Activated T-helper 9 cell treated with anti-CD3 and anti-CD28 coated beads, Interleukin-2, amount 50 U/mL, for 16 hours (primary cell): ENCODE measurements at regions not wholly inside any gene's neighbourhood (a gene's known extent, or its start where the extent isn't known, plus 50 kb on each side); places are given as distances from the start of the nearest gene placed in this dataset.
"Not testable (repeated sequence)": the region's sequence is repeated elsewhere in the genome, so short reads cannot be mapped to it uniquely, and the experiment has no call there.

Source experiments
- DNase-seq: peaks from one replicate; pipeline ENCODE4 v3.0.0-alpha.2; 2020; ENCODE audit warnings: low read depth

DNA sequence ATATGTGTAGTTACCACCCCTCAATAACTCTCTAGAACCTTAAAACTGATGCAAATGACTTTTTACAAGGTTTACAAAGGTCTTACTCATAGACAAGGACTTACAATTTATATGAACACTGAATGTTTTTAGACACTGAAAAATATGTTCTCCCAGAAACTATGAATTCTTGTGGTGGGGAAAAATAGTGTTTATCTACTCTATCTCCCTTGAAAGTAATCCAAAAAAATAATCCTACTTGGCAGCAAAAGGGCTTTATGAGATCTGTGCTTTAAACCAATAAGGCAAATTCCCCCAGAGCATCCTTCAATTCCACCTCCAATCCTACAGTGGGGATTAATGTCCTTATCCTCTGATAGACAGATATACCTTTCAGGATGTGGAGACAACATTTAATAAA lies 1984.1 kb upstream of the RAG2 start:
- no peak for DNase-seq

DNA sequence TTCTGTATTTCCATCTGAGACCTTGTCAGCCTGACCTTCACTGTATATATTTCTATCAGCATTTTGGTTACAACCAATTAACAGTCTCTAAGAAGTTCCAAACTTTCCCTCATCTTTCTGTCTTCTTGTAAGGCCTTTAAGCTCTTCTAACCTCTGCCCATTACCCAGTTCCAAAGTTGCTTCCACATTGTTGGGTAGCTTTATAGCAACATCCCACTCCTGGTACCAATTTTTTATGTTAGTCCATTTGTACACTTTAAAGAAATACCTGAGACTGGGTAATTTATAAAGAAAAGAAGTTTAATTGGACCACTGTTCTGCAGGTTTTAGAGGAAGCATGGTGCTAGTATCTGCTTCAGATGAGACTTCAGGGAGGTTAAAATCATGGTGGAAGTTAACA lies 1979.7 kb upstream of the RAG2 start:
- DNase-seq: no peak

DNA sequence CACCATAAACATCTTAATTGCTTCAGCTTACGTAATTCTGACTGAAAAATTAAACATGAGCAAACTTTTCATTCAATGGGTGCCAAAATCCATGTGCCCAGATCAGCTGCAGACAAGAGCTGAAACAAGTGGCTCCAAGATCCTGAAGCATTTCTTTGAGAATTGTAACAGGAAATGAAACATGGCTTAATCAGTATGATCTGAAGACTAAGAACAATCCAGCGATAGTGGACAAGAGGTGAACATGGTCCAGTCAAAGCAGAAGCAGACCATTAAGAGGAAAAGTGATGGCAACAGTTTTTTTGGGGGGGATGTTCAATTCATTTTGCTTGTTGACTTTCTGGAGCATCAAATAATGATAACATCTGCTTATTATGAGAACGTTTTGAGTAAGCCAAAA lies 1964.5 kb upstream of the RAG2 start:
- no peak for DNase-seq

DNA sequence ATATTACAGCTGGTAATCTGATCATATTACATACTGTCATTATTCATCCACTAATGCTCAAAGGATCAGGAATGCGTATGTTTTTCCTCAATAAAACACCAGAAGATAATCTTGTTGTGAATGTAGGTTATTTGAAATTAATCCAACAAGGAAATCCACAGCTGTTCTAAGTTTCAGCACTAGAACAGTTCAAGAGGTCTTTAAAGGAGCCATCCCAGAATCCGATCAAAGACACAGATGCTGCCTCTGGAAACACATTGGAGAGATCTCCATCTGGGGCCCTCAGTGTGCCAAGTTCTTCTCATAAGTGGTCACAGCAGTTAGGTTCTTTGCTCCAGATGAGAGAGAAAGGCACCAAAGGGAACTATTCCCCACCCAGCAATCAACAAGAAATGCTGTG lies 1955.1 kb upstream of the RAG2 start:
- no peak for DNase-seq

DNA sequence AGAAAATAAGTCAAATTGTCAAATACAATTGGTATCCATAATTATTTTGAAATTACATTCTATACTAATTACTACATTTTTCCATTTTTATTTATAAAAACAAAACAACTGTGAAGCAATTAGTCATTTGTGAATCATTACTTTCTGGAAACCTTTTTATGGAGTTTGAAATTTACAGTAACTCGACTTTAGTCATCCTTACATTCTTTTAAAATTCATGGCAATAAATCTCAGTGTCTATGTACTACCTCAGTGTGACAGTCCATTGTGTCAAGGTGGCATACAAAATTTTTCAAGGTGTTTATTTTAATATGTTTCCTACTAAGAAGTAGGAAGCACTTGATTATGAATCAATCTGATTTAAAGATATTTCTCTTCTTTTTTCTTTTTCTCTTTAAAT lies 1949.4 kb upstream of the RAG2 start:
- DNase-seq: no peak

DNA sequence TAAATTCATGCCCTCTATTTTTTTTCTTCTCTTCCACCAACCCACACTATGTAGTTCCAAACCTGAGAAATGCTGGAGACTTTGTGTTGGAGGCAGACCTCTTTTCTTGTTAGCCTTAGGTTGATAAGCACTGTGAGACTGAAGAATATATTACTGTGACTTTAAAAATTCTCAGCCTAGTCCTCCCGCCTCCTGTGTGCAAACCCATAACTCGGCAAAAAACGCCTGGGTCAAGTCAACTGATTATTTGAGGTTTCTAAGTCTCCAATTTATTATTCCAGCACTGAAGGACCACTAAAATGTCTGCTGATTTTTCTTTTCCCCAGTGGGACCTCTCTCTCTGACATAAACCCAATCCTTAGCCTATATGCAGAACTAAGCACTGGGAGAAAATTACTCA lies 1946.0 kb upstream of the RAG2 start:
- DNase-seq: no peak

DNA sequence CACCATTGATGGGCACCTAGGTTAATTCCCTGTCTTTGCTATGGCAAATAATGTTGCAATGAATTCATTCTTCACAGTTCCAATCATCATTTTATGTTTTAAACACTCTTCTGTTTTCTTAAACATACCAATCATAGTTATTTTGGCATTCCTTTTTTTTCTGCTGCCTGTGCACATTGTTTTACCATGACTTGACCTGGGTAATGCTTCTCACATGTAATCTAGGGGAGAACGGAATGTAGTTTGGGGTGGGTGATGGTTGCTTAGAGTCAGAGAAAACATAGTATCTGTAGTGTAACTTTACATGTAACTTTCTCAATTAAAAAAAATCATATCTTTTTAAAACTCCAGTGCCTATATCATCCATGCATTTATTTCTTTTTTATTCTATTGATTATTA lies 1945.3 kb upstream of the RAG2 start:
- no peak for DNase-seq

DNA sequence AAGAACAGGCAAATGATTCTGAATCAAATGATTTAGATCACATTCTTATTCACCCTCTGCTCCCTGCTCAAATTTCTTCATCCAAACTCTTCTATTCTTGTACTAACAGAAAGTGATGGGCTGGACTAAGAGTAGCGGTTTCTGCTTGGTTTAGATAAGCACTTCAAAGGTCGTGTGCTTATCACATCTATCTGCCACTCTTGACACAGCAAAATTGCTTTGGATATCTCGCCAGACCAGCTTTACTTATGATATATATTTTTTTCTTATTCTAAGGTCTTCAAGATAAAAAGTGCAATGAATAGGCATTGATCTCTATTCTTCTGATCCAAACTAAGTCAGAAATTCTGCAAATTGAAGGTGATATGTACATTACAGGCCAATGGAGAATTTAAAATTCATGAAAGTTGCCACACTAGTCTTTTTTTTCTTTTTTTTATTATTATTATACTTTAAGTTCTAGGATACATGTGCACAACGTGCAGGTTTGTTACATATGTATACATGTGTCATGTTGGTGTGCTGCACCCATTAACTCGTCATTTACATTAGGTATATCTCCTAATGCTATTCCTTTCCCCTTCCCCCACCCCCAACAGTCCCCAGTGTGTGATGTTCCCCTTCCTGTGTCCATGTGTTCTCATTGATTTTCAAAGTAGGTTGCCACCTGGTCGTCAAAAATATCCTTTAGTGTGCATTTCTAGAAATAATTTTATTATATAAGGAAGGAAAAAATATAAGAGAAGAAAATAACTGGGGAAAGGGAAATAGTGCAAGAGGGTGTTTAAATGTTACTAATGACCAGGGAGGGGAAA lies 1941.0 kb upstream of the RAG2 start:
- no peak for DNase-seq

DNA sequence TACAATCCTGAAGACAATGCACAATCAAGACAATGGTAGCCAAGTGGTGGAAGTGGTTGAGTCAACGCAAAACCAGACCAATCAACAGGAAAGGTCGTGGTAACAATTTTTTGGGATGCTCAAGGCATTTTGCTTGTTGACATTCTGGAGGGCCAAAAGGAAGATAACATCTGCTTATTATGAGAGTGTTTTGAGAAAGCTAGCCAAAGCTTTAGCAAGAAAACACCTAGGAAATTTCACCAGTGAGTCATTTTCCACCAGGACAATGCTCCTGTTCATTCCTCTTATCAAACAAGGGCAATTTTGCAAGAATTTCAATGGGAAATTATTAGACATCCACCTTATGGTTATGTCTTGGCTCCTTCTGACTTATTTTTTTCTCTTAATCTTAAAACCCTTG lies 1932.2 kb upstream of the RAG2 start:
- no peak for DNase-seq

DNA sequence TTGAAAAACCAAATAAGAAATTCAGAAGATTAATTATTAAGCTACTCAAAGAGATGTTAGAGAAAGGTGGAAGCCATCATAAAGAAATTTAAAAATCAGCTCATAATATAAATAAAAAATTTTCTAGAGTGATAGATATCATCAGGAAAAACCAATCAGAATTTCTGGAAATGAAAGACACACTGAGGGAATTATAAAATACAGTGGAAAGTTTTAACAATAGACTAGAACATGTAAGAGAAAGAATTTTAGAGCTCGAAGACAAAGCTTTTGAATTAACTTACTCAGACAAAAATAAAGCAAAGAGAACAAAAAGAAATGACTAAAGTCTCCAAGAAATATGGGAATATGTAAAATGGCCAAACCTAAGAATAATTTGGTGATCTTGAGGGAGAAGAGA lies 1926.9 kb upstream of the RAG2 start:
- no peak for DNase-seq

DNA sequence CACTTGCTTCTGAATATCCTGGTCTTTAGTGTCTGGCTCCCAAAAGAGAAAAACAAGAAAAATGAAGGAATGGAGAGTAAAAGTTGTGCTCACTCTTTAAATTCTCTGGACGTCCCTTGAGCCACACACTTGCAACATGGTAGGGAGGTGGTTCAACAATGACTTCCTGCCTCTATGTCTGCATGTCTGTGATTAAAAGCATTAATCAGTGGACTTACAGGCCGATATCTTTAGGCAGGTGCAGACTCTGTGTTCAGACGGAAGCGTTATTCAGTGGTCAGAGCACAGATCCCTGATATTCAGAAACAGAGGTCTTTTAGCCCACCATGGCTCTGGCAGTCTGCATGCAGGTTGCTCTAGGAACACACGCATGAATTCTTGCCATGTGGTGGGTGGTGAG lies 1920.0 kb upstream of the RAG2 start:
- DNase-seq: no peak

DNA sequence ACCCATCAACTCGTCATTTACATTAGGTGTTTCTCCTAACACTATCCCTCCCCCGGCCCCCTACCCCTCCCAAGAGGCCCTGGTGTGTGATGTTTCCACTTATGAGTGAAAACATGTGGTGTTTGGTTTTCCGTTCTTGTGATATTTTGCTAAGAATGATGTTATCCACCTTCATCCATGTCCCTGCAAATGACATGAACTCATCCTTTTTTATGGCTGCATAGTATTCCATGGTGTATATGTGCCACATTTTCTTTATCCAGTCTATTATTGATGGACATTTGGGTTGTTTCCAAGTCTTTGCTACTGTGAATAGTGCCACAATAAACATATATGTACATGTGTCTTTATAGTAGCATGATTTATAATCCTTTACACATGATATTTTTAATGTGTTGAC lies 1914.8 kb upstream of the RAG2 start:
- not testable (repeated sequence) for DNase-seq

DNA sequence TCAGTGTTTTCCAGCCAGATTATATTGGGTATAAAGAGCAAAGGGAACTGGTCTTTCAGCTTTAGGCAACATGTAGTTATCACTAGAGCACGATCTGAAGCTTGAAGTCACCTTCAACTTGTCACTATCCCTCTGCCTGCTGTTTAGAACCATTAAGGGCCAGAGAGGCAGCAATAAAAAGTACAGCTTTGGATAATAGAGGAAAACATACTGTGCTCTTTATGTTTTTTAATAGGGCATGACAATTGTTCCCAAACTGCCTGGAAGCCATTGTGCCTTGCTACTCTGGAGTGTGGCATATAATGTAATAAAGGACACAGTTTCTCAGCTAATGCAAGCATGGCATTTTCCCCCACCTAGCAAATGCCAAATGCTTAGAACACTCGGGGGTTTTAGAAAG lies 1912.0 kb upstream of the RAG2 start:
- DNase-seq: no peak

DNA sequence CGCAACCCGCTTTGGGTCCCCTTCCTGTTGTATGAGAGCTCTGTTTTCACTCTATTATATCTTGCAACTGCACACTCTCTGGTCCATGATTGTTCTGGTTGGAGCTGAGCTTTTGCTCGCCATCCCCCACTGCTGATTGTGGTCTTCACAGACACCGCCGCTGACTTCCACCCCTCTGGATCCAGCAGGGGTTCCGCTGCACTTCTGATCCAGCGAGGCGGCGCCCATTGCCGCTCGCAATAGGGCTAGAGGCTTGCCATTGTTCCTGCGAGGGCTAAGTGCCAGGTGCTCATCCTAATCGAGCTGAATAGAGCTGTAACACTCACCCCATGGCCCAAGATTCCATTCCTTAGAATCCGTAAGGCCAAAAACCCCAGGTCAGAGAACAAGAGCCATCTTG lies 1905.8 kb upstream of the RAG2 start:
- DNase-seq: no peak

DNA sequence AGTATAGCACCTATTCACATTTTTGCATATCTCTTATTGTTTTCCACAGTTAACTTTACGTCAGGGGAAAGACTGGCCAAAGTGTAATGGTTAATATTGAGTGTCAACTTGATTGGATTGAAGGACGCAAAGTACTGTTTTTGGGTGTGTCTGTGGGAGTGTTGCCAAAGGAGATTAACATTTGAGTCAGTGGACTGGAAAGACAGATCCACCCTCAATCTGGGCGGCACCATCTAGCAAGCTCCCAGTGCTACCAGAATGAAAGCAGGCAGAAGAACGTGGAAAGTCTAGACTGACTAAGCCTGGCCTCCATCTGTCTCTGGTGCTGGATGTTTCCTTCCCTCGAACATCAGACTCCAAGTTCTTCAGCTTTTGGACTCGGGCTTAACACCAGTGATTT lies 1900.7 kb upstream of the RAG2 start:
- DNase-seq: no peak

DNA sequence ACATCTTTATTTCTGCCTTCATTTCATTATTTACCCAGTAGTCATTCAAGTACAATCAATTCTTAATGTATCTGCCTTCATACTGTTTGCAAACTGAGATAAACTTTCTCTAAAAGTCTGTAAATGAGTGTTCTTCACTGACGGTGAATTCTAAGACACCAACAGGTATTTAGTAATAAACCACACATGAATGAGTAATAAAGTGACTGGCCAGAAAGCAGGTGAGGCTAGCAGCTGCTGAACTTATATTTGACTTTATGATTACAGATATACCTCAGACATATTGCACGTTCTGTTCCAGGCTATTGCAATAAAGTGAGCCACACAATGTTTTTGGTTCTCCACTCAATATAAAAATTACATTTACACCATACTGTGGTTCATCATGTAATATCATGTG lies 1894.0 kb upstream of the RAG2 start:
- DNase-seq: no peak

DNA sequence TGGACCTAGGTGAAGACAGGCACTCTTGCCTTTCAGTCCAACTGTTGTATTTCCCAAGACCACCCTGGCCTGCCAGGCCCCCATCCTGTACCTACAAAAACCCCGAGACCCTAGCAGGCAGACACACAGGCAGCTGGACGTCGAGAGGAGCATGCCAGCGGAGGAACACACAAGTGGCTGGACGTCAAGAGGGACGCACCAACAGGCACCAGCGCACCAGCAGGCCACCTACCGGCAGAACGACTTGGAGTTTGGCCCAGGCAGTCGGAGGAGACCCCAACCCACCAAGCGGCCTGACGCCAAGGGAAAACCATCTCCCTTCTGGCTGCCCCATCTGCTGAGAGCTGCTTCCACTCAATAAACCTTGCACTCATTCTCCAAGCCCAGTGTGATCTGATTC lies 1883.4 kb upstream of the RAG2 start:
- no peak for DNase-seq

DNA sequence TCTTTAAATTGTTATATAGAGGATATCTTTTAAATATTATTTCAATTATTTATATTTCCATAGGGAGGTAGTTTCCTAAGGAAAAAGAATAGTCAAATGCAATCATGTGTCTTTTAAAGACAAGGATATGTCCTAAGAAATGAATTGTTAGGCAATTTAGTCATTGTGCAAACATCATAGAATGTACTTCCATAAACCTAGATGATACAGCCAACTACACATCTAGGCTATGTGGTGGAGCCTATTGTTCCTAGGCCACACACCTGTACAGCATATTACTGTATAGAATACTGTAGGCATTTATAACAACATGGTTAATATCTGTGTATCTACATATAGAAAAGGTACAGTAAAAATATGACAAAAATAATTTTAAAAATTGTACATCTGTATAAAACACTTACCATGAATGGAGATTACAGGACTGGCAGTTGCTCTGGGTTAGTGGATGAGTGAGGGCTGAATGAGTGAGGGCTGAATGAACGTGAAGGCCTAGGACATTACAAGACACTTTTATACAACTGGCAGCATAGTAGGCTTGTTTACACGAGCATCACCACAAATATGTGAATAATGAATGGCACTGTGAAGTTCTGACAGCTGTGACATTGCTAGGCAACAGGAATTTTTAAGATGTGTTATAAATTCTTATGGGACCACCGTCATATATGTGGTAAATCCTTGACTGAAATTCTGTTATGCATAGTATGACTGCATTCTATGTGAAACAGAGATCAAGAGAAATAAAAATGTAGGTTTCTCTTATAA lies 1879.0 kb upstream of the RAG2 start:
- DNase-seq: no peak

DNA sequence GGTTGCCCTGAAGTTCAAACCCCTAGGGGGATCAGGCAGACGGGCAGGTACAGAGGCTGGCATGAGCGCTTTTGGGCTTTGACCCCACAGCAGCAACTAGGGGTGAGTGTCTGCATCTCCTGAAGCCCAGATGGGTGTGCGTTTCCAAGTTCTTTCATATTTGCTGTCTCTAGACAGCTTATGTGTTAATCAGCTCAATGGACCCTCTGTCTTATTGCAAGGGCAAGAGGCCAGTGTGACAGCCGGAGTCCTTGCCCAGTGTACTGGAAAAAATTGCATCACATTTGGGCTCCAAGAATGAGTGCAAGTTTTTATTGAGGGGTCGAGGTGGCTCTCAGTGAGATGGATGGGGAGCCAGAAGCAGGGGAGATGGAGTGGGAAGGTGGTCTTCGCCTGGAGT lies 1863.7 kb upstream of the RAG2 start:
- DNase-seq: no peak

DNA sequence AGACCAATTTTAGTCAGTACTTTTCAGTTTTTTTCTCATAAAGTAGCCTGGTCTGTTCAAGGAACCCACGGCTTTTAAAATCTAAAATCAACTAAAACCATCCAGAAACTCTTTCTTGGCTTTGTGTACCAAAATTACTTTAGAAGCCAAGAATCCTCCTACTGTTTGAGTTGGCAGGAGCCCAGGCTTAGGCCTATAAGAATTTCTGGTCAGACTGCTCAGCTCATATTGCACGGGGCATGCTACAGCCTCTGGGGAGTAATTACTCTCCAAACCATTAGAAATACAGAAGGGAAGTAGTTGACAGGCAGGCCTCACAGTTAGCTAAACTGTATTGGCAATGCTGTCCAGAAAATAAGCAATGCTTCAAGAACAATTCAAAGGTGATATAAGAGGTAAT lies 1862.9 kb upstream of the RAG2 start:
- no peak for DNase-seq

DNA sequence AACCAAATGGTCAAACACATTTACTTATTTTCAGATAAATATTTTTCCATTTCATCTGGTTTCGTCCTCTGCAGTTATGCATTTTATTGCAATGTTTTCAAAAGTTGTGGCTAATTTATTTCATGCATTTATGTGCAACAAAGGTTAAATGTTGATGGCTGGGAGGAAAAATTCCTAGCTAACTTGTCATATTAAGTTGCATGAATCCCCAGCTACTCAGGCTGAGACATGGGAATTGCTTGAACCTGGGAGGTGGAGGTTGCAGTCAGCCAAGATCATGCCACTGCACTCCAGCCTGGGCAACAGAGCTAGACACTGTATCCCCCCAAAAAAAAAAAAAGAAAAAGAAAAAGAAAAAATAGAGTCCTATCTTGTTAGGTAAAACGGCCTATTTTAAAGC lies 1862.4 kb upstream of the RAG2 start:
- DNase-seq: no peak

DNA sequence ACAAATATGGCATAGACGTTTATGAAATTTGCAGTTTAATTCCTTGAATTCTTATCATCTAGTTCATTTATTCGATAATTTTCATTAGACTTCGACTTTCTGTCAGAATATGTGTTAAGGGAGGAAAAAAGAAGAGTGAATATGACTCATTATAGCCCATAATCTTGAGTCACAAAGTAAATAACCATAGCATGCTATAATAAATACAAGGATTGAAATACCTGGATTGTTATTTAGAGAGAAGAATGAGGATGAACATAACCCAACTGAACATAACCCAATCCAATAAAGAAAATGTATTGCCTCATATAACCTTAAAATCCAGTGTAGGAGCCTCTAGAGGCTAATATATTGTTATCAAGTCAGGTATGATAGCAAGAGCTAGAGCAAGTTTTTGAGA lies 1858.3 kb upstream of the RAG2 start:
- DNase-seq: no peak

DNA sequence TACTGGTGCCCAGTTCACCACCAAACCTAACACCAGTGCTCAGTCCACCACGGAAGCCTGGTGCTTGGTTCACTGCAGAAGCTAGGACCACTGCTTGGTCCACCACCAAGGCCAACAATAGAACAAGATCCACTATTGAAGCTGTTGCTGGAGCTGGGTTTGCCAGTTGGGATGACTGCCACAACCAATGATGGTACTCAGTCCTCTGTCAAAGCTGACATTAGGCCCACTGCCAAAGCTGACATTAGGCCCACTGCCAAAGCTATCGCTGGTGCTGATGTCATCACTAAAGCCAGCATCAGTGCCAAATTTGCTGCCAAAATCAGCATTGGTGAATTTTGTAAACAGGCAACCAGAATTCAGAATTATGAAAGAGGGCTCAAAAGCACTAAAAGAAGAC lies 1850.2 kb upstream of the RAG2 start:
- no peak for DNase-seq

DNA sequence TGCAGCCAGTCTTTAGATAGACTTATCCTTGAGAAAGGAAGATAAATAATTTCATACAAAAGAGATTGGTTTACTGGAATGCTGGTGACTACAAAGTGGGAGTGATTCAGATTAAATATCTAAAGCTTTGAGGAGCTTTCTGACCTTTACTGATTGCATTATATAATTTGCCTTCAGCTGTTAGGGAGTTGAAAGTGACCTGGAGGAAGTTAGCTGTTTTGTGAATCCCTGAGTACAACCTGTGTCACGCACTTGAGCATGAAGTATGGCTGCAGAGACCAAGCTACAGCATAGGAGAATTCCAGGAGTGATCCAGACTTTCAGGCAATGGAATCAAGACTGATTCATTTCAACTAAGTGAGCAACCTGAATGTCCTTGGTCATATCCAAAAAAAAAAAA lies 1848.3 kb upstream of the RAG2 start:
- no peak for DNase-seq
